Left cardiac atrium (tissue), 4 donors: ENCODE measurements at regions not wholly inside any gene's neighbourhood (a gene's known extent, or its start where the extent isn't known, plus 50 kb on each side); places are given as distances from the start of the nearest gene placed in this dataset.
A peak's percentile ranks its signal among the peaks of the same experiment; 100 is the strongest.

Experiments used
- ATAC-seq, 2 donors: fragments of 200-7000 bp; cut with Tn5 transposase; one replicate each; pipeline ENCODE4 v1.9.1; 2020; ENCODE audit warnings: mild to moderate bottlenecking in 2 of 2, moderate library complexity in 2 of 2
- DNase-seq: peaks from one replicate; pipeline ENCODE4 v3.0.0-alpha.2; 2020
- intact Hi-C, 2 donors: fragments of 100-400 bp; cut with DNase I; formaldehyde crosslinking; loops; one replicate each; pipeline versions ENCODE4 v1.14.1 to v1.15.1; 2022 to 2023
- donor health status: DM: no; HTN: yes; CAD: no.
- donor health status: DM: no; HTN: yes; CAD: no; lungs with severe emphysema.
- donor health status: DM: yes; HTN: yes; CAD: no.
- donor health status: Dilated cardiomyopathy.

- peak in 1 of 2 donors; percentile 78 for ATAC-seq
- intact Hi-C loops, result no loop called here
- DNase-seq, result no peak
Measured at GRCh38 chr4:11281720-11282119, 147.0 kb downstream of the HS3ST1 start.

GRCh38 chr4:11271263-11271662 is 157.4 kb downstream of the HS3ST1 start:
- DNase-seq (no peak), ATAC-seq (no peak)
- intact Hi-C loops, result no loop called here

- intact Hi-C loops, result no loop called here
- DNase-seq (no peak), ATAC-seq (no peak)
Measured at GRCh38 chr4:11268149-11268548, 160.5 kb downstream of the HS3ST1 start.

GRCh38 chr4:11264841-11265240 is 163.9 kb downstream of the HS3ST1 start:
- DNase-seq (no peak), ATAC-seq (no peak)
- intact Hi-C loops, result no loop called here

GRCh38 chr4:11264346-11264745 is 164.3 kb downstream of the HS3ST1 start:
- intact Hi-C loops, result no loop called here
- DNase-seq, result no peak
- no peak for ATAC-seq

- no peak for ATAC-seq
- intact Hi-C loops, result no loop called here
Measured at GRCh38 chr4:11263208-11263607, 165.5 kb downstream of the HS3ST1 start.

GRCh38 chr4:11261066-11261850 is 167.4 kb downstream of the HS3ST1 start:
- DNase-seq, result no peak
- intact Hi-C loops, result no loop called here
- ATAC-seq, result no peak

More at GRCh38 chr4:11263208-11263607, 165.5 kb downstream of the HS3ST1 start:
- DNase-seq, result no peak

GRCh38 chr4:11259837-11260236 is 168.9 kb downstream of the HS3ST1 start:
- DNase-seq (no peak), ATAC-seq (no peak)
- intact Hi-C loops, result no loop called here

- DNase-seq (no peak), ATAC-seq (no peak)
- intact Hi-C loops, result no loop called here
Measured at GRCh38 chr4:11252149-11252548, 176.5 kb downstream of the HS3ST1 start.

- no peak for ATAC-seq
- no peak for DNase-seq
- intact Hi-C loops, result no loop called here
Measured at GRCh38 chr4:11250510-11250909, 178.2 kb downstream of the HS3ST1 start.

- DNase-seq, result no peak
- ATAC-seq, result no peak
- intact Hi-C loops, result no loop called here
Measured at GRCh38 chr4:11232015-11232414, 196.7 kb downstream of the HS3ST1 start.

- ATAC-seq (no peak), DNase-seq (no peak)
- intact Hi-C loops, result no loop called here
Measured at GRCh38 chr4:11230866-11231265, 197.8 kb downstream of the HS3ST1 start.

- DNase-seq, result no peak
- no peak for ATAC-seq
- intact Hi-C loops, result no loop called here
Measured at GRCh38 chr4:11228530-11228929, 200.2 kb downstream of the HS3ST1 start.

- DNase-seq (no peak), ATAC-seq (no peak)
- intact Hi-C loops, result no loop called here
Measured at GRCh38 chr4:11223311-11223710, 205.4 kb downstream of the HS3ST1 start.

- intact Hi-C loops, result no loop called here
- DNase-seq (no peak), ATAC-seq (no peak)
Measured at GRCh38 chr4:11218692-11219091, 210.0 kb downstream of the HS3ST1 start.

GRCh38 chr4:11216520-11216919 is 212.2 kb downstream of the HS3ST1 start:
- DNase-seq (no peak), ATAC-seq (no peak)
- intact Hi-C loops, result no loop called here

- no peak for DNase-seq
- intact Hi-C loops, result no loop called here
- no peak for ATAC-seq
Measured at GRCh38 chr4:11214281-11214680, 214.4 kb downstream of the HS3ST1 start.

GRCh38 chr4:11209826-11210225 is 218.9 kb downstream of the HS3ST1 start:
- no peak for DNase-seq
- ATAC-seq, result no peak

GRCh38 chr4:11201256-11201655 is 227.4 kb downstream of the HS3ST1 start:
- no peak for DNase-seq
- ATAC-seq, result no peak
- intact Hi-C loops, result no loop called here

More at GRCh38 chr4:11209826-11210225, 218.9 kb downstream of the HS3ST1 start:
- intact Hi-C loops, result no loop called here

GRCh38 chr4:11198516-11199305 is 230.0 kb downstream of the HS3ST1 start:
- intact Hi-C loops, result no loop called here

More at GRCh38 chr4:11198516-11199305, 230.0 kb downstream of the HS3ST1 start:
- DNase-seq, result no peak
- ATAC-seq, result no peak
